Ureter (tissue), 1 donor: ENCODE measurements at regions not wholly inside any gene's neighbourhood (a gene's known extent, or its start where the extent isn't known, plus 50 kb on each side); places are given as distances from the start of the nearest gene placed in this dataset.
A peak's percentile ranks its signal among the peaks of the same experiment; 100 is the strongest.
"Not testable (repeated sequence)": the region's sequence is repeated elsewhere in the genome, so short reads cannot be mapped to it uniquely, and the experiment has no call there.

Experiments used
- DNase-seq: peaks from one replicate; pipeline ENCODE4 v3.0.0-alpha.2; 2020; ENCODE audit warnings: low spot score
- donor health status: DM: yes; HTN: yes; CAD: no.

DNA sequence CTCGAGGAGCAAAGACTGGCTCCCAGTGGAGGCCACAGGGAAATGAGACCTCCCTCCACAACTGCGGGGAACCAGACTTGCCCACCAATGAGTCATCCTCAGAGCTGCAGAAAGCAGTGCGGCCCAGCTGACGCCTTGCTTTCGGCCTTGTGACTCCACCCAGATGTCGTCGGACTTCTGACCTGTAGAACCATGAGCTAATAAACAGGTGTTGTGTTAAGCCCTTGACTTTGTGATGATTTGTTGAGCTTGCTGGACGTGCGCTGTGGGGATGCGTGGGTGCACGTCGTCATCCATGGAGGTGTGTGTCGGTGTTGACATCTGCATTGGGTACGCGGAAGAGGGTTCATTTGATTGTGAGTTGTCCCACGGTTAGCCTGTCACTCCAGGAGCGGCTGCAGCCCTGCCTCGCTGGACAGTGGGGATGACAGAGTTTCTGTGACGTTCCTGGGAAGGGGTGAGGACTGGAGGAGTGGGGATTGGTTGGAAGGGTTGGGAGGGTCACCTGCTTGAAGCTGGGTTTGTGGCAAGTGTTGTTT, 154.1 kb downstream of the SH3BP4 start:
- no peak for DNase-seq

- peak; percentile 60 for DNase-seq
These were observed 155.2 kb downstream of the SH3BP4 start for GRCh38 chr2:235106874-235107639.

- no peak for DNase-seq
These were observed 155.8 kb downstream of the SH3BP4 start for GRCh38 chr2:235107640-235107951.

GRCh38 chr2:235109561-235109960, 157.7 kb downstream of the SH3BP4 start:
- DNase-seq = not testable (repeated sequence)

DNA sequence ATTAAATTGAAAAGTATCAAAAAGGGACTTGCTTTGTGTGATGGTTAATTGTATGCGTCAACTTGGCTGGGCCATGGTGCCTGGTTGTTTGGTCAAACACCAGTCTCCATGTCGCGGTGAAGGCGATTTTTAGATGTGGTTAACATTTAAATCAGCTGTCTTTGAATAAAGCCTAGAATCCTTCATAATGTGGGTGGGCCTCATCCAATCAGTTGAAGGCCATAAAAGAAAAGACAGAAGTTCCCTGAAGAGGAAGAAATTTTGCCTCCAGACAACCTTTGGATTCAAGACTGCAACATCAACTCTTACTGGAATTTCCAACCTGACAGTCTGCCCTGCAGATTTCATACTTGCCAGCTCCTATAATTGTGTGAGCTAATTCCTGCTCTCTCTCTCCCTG, 160.5 kb downstream of the SH3BP4 start:
- DNase-seq = no peak

- no peak for DNase-seq
These were observed 162.0 kb downstream of the SH3BP4 start for GRCh38 chr2:235113854-235114253.

DNA sequence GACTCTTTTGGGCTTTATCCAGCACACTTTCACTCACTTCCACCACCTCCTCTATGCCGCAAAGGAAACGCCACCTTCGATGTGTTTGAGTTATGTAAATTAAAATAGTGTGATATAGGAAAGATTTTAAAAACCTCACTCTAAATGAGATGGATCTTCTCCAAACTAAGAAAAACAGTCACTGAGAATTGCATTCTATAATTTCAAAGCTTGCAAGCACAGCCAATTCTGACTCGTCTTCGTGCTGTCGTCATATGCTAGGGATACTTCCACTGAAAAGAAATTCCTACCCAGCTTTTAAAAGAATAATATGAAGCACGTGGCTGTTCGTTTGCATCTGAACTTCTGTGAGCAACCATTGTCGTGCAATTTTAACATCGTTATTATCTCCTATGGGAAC, 162.5 kb downstream of the SH3BP4 start:
- DNase-seq = no peak

DNA sequence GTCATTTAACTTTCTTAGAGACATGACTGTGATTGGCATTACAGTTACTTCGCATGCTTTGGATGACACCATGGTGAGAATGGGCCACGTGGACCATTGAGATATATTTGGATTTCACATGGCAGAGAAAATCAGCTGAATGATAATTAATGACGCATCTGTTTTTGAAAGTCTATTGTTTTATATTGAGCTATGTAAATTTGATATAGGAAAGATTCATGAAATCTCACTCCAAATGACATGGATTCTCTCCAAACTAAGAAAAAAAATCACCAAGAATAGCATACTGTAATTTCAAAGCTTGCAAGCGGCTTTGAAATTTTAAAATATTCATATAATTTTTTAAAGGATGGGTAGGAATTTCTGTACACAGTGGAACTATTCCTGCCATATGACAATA, 163.7 kb downstream of the SH3BP4 start:
- no peak for DNase-seq

- no peak for DNase-seq
These were observed 165.2 kb downstream of the SH3BP4 start for GRCh38 chr2:235116885-235117492.

DNA sequence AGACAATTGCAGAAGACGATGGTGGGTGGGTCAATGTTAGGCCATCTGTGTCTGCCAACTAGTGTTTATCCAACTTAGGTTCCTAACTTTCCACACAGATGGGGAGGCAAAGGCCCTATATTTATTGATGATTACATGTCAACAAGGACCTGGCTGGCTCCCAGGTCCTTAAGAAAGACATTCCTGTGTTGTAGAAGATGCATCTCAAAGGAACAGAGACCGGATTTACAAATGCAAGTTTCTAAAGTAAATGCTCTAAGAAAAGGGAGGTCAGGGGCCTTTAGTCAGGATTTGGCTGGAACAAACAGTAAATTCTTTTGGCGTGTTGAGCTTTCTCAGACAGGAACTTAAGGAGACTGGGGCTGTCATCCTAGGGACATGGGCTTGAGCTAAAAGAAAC, 175.0 kb downstream of the SH3BP4 start:
- no peak for DNase-seq

DNA sequence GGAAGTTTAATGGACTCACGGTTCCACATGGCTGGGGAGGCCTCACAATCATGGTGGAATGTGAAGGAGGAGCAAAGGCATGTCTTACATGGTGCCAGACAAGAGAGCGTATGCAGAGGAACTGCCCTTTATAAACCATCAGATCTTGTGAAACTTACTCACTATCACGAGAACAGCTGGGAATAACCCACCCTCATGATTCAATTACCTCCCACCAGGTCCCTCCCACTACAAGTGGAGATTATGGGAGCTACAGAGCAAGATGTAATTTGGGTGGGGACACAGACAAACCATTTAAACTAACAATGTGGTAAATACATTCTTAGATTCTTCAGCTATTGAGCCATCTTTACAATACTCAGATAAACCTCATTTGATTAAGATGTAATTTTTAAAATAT, 176.1 kb downstream of the SH3BP4 start:
- no peak for DNase-seq

- DNase-seq = no peak
These were observed 178.0 kb downstream of the SH3BP4 start for GRCh38 chr2:235129850-235130249.

DNA sequence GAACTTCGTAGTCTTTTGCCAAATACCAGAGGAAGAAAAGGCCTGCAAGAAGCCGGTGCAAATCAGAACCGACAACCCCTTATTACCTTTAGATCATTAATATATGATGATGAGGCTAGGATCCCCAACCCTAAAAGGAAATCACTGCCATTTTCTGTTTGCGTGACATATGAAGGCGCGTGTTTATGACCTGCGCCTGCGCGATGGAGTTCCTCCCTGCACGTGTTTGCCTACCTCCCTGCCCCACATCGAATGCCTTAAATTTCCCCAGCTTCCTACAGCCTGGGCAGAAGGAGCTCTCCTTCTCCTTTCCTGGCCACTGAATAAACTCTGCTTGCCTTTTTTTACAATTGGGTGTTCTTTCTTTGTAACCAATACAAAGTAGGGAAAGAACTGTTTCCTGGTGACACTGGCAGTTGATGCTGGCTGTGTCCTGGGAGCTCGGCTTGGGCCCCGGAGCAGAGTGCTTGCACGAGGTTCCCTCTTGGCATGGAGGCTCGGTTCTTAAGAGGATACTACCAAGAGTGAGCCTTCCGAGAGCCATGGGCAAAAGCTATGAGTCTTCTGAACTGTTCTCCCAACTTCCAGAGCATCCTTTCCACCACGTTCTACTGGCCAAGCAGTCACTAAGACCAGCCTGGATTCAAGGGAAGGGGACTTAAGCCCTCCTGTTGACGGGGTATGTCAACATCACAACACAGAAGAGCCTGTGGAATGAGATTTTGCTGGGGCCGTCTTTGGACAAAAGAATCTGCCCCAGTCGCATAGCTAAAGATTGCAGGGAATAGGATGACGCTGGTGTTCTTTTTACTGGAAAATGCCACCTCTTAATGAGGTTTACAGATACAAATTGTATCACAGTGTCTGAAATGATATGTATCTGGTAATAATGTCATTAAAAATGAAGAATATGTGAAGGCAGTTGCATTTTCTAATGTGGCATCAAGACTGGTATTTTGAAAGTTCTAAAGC, 179.8 kb downstream of the SH3BP4 start:
- DNase-seq = no peak

DNA sequence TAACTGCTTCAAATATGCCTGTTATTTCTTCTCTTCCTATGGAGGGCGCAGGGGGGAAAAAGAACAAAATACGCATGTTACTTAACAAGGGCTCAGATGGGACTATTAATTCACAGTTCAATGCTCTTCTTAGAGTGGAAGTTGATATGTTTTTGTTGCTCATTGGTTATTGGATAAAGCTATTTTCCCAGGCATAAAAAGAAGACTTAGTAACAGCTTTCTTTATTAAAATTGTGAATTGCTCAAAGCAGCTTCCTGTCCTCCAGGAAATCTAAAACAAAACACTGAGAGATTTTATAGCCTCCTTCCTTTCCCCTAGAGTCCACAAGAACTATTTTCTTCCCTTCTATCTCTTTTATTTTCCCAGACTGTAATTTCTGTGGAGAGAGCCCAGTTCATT, 180.8 kb downstream of the SH3BP4 start:
- DNase-seq = no peak

DNA sequence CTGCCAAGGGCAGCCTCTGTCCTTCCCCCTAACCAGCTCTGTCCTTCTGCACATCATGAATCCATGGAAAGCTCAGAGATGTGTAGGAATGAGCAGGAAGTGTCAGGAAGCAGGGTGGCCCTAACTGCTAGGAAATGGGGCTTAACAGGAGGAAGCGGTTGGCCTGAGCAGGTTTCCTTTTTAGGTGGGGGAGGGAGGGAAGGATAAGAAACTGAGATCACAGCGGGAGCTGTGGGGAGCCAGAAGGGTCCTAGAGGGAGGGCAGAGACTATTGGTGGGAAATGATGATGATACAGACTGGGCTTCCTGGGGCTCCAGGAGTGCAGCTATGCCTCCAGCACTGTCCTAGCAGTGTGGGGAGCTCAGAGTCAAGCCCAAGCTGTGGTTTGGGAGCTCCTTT, 182.0 kb downstream of the SH3BP4 start:
- no peak for DNase-seq

GRCh38 chr2:235134420-235134819, 182.6 kb downstream of the SH3BP4 start:
- no peak for DNase-seq

DNA sequence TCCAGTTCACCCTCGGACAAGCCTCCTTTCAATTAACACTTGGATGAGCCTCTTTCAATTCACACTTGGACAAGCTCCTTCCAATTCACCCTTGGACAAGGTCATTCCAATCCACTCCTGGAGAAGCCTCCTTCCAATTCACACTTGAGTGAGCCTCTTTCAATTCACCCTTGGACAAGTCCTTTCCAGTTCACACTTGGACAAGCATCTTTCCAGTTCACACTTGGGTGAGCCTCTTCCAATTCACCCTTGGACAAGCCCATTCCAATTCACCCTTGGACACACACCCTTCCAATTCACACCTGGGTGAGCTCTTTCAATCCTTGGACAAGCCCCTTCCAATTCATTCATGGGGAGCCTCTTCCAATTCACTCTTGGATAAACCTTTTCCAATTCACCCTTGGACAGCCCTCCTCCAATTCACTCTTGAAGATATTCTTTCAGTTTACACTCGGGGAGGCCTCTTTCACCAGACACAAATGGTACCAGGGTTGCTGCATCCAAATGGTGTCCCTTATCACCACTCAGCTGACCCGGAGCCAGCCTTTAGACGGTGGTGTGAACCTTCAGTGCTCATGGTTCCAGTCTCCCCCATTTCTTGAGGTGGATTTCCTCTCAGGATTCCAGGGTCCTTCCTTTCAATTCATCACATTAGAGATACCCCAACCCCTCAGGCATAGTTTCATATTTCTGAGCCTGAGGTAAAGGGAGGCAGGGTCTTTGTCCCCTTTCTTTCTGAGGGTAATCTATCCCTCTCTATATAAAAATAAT, 183.6 kb downstream of the SH3BP4 start:
- no peak for DNase-seq

DNA sequence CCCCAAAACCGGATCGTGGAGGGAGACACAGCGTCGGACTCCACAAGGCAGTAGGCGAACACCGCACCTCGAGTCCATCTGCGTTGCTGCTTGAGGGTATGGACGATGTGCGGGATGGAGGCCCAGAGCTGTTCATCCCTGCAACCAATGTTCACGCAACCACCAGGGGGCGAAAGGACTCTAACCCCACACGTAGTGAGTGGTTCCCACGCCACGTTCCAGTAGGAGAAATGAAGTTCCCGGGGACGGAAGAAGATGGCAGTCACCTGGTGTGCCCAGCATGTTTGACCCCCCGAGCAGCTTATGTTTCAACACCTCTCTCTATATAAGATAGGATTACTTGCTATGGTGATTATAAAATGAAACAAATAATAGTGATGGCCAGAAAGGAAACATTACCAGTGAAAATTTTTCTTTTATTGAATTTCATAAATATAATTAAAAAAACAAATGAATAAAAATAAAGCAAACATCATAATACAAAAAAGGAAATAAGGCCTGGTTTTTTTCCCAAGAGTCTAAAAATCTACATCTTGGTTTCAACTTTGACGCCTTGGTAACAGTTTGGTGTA, 184.3 kb downstream of the SH3BP4 start:
- peak; percentile 81 for DNase-seq

DNA sequence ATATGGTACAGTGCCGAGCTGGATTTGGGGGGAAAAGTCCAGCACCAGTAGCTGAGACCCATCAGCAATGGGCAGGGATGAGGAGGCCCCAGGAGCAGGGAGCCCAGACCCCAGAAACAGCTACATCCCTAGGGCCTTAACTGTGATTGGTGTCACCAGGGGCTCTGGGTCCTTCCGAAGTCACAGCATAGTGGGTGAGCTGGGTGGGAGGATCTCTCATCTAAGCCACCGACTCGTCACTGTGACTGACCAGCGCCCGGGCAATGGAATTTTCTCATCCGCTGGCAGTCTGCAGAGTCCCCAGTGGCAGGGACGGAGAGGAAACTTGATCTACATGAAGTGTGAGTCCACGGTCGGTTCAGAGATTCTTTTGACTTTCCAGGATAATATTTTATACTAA, 186.5 kb downstream of the SH3BP4 start:
- no peak for DNase-seq

DNA sequence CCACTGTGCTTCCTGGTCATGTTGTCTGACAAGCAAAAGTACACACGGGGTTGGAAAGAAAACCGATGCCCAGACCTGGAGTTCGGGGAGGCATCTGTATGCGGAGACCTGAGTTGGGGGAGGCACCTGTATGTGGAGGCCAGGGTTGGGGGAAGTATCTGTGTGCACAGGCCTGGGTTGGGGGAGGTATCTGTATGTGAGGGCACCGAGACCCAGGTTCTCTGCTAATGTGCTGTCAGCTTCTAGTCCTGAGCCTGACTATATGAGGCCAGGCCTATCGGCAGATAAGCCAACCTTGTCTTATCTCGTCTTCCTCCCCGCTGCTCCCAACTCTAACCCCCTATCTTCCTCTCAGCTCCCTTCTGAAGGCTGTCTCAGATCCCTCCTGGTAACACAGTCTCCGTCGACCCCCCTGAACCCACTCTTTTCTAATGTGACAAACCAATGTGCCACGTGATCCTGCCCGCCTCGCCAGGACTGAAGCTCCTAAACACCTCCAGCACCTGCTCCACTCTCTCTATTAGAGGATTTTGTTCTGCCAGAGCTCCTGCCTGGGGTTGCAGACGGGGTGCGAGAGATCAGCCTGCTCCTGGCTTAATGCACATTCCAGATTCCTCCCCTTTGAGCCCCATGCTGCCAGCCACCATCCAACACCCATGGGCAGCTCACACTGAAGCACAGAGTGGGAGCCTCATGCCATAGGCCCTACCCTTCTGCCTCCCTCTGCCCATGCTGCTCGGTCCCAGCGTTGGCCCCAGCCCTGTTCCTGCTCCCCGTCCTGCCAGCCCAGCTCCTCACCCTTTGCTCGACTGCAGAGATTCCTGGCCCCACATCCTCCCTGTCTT, 188.4 kb downstream of the SH3BP4 start:
- DNase-seq = no peak

DNA sequence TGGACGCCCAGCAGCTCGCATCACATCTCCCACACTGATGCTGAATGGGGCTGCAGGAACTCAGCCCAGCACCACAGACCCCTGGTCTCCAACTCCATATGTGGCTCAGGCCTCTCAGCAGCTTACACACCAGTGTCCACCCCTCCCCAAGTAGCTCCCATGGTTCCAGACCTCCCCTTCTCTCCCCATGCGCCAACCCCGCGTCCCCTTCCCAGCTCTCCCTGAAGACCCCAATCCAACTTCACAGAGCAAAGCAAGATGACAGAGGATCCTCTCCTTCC, 188.9 kb downstream of the SH3BP4 start:
- DNase-seq = no peak
